ENCODE measurements at regions not wholly inside any gene's neighbourhood (a gene's known extent, or its start where the extent isn't known, plus 50 kb on each side); places are given as distances from the start of the nearest gene placed in this dataset.

DNA sequence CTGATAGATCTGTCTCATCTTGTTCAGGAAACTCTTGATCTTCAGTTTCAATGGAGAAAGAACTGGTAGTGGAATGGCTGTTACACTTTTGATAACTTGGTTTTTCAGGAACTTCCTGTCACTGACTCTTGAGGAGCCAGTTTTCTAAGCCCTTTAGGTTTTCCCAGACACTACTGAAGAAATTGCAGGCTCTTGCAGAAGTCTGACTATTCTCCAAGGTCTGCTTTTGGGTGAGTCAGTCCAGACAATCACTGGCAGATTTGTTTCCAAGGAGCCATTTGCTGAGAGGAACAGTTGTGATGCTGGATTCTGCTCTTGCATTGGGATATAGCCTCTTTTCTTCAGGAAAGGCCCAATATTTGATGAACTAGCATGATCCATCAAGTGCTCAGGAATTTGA is 468.0 kb downstream of the FUT8 start:
- Histone ChIP-seq H3K79me2 (ENCODE audit: insufficient read depth) (no peaks in the 10 kb centered on the region), H3K9me2 (no peaks in the 10 kb centered on the region), H3K4me2 (no peak overlapping the region), H2AFZ (ENCODE audit: low read depth) (no peak overlapping the region), H3K4me3 (ENCODE audit: low read depth in 2 of 2, low read length in 1 of 2) (no peak overlapping the region), H4K20me1 (ENCODE audit: insufficient read depth) (no peaks in the 10 kb centered on the region), H3K4me1 (ENCODE audit: control insufficient read depth in 1 of 2, insufficient read depth in 2 of 2, low read depth in 1 of 2, low read length in 1 of 2) (no peaks in the 10 kb centered on the region), H3K9ac (no peak overlapping the region), H3F3A (replicated peaks; ENCODE audit: insufficient read depth) (no peaks in the 10 kb centered on the region), H3K36me3 (replicated peaks in 1 of 2; ENCODE audit: control insufficient read depth in 1 of 2, insufficient read depth in 2 of 2, low read length in 1 of 2) (no peaks in the 10 kb centered on the region), H3K27me3 (ENCODE audit: insufficient read depth) (no peaks in the 10 kb centered on the region), H3K27ac (ENCODE audit: low read depth in 2 of 2, low read length in 1 of 2) (no peak overlapping the region), H3K9me3 (no peaks in the 10 kb centered on the region; the same call in 1 of the 2 replicates)
- CTCF ChIA-PET = no interaction called here
- TF ChIP-seq, protein P1, sequence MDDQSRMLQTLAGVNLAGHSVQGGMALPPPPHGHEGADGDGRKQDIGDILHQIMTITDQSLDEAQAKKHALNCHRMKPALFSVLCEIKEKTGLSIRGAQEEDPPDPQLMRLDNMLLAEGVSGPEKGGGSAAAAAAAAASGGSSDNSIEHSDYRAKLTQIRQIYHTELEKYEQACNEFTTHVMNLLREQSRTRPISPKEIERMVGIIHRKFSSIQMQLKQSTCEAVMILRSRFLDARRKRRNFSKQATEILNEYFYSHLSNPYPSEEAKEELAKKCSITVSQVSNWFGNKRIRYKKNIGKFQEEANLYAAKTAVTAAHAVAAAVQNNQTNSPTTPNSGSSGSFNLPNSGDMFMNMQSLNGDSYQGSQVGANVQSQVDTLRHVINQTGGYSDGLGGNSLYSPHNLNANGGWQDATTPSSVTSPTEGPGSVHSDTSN (IDR thresholded peaks at IDR 0.05) = no peak
- TF ChIP-seq GABPA (IDR thresholded peaks at IDR 0.05; ENCODE audit: low read depth) (no peak), RCOR1 (IDR thresholded peaks at IDR 0.05; ENCODE audit: low read length) (no peak), SIN3A (IDR thresholded peaks at IDR 0.05; ENCODE audit: borderline replicate concordance, low read depth, low read length) (no peak), GATA2 (CRISPR knock-in tag; IDR thresholded peaks at IDR 0.05) (no peak), FOXJ3 (CRISPR knock-in tag; IDR thresholded peaks at IDR 0.05) (no peak)
- TF ChIP-seq, protein P2, sequence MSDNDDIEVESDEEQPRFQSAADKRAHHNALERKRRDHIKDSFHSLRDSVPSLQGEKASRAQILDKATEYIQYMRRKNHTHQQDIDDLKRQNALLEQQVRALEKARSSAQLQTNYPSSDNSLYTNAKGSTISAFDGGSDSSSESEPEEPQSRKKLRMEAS (IDR thresholded peaks at IDR 0.05; ENCODE audit: low read depth) = no peak
- DNase-seq = no peak
- POLR2A ChIA-PET = no interaction called here

DNA sequence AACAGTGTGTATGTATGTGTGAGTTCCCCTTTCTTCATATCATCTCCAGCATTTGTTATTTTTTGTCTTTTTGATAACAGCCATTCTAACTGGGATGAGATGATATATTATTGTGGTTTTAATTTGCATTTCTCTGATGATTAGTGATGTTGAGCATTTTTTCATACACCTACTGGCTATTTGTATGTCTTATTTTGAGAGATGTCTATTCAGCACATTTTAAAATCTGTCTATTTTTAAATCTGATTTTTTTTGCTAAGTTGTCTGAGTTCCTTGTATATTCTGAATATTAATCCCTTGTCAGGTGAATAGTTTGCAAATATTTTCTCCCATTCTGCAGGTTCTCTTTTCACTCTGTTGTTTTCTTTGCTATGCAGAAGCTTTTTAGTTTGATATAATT is 469.1 kb downstream of the FUT8 start:
- CTCF ChIA-PET = no interaction called here

More for the DNA sequence above, 469.1 kb downstream of the FUT8 start:
- Histone ChIP-seq H3K27me3 (ENCODE audit: insufficient read depth) (no peaks in the 10 kb centered on the region), H2AFZ (ENCODE audit: low read depth) (no peak overlapping the region), H3K79me2 (ENCODE audit: insufficient read depth) (no peaks in the 10 kb centered on the region), H3K9me3 (no peaks in the 10 kb centered on the region; the same call in 1 of the 2 replicates), H3K36me3 (replicated peaks in 1 of 2; ENCODE audit: control insufficient read depth in 1 of 2, insufficient read depth in 2 of 2, low read length in 1 of 2) (no peaks in the 10 kb centered on the region), H3K9me2 (no peaks in the 10 kb centered on the region), H3K4me2 (no peak overlapping the region), H3K9ac (no peak overlapping the region), H3K27ac (ENCODE audit: low read depth in 2 of 2, low read length in 1 of 2) (no peak overlapping the region), H4K20me1 (ENCODE audit: insufficient read depth) (no peaks in the 10 kb centered on the region), H3K4me3 (ENCODE audit: low read depth in 2 of 2, low read length in 1 of 2) (no peak overlapping the region), H3F3A (replicated peaks; ENCODE audit: insufficient read depth) (no peaks in the 10 kb centered on the region), H3K4me1 (ENCODE audit: control insufficient read depth in 1 of 2, insufficient read depth in 2 of 2, low read depth in 1 of 2, low read length in 1 of 2) (no peaks in the 10 kb centered on the region)
- no peak for DNase-seq
- POLR2A ChIA-PET = no interaction called here
- TF ChIP-seq NFIC (IDR thresholded peaks at IDR 0.05; ENCODE audit: borderline replicate concordance) (no peak), ELF1 (IDR thresholded peaks at IDR 0.05) (no peak), SMC3 (IDR thresholded peaks at IDR 0.05; ENCODE audit: low read depth, low read length) (no peak), MEF2A (IDR thresholded peaks at IDR 0.05; ENCODE audit: borderline replicate concordance, low read depth) (no peak), SIN3A (IDR thresholded peaks at IDR 0.05; ENCODE audit: borderline replicate concordance, low read depth, low read length) (no peak), NRF1 (IDR thresholded peaks at IDR 0.05; ENCODE audit: low read depth, low read length) (no peak), FOXM1 (IDR thresholded peaks at IDR 0.05; ENCODE audit: low read depth) (no peak), RAD21 (IDR thresholded peaks at IDR 0.05; ENCODE audit: low read length) (no peak), TAF1 (IDR thresholded peaks at IDR 0.05; ENCODE audit: borderline replicate concordance, low read depth, low read length) (no peak), TEAD4 (IDR thresholded peaks at IDR 0.05; ENCODE audit: borderline replicate concordance, insufficient read depth) (no peak), EP300 (IDR thresholded peaks at IDR 0.05; ENCODE audit: borderline replicate concordance in 1 of 2, low read depth in 1 of 2, low read length in 1 of 2) (no peak), GATA2 (CRISPR knock-in tag; IDR thresholded peaks at IDR 0.05) (no peak)
- TF ChIP-seq, protein P3, sequence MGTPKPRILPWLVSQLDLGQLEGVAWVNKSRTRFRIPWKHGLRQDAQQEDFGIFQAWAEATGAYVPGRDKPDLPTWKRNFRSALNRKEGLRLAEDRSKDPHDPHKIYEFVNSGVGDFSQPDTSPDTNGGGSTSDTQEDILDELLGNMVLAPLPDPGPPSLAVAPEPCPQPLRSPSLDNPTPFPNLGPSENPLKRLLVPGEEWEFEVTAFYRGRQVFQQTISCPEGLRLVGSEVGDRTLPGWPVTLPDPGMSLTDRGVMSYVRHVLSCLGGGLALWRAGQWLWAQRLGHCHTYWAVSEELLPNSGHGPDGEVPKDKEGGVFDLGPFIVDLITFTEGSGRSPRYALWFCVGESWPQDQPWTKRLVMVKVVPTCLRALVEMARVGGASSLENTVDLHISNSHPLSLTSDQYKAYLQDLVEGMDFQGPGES (IDR thresholded peaks at IDR 0.05; ENCODE audit: low read depth, low read length) = no peak
- TF ChIP-seq, protein P4, sequence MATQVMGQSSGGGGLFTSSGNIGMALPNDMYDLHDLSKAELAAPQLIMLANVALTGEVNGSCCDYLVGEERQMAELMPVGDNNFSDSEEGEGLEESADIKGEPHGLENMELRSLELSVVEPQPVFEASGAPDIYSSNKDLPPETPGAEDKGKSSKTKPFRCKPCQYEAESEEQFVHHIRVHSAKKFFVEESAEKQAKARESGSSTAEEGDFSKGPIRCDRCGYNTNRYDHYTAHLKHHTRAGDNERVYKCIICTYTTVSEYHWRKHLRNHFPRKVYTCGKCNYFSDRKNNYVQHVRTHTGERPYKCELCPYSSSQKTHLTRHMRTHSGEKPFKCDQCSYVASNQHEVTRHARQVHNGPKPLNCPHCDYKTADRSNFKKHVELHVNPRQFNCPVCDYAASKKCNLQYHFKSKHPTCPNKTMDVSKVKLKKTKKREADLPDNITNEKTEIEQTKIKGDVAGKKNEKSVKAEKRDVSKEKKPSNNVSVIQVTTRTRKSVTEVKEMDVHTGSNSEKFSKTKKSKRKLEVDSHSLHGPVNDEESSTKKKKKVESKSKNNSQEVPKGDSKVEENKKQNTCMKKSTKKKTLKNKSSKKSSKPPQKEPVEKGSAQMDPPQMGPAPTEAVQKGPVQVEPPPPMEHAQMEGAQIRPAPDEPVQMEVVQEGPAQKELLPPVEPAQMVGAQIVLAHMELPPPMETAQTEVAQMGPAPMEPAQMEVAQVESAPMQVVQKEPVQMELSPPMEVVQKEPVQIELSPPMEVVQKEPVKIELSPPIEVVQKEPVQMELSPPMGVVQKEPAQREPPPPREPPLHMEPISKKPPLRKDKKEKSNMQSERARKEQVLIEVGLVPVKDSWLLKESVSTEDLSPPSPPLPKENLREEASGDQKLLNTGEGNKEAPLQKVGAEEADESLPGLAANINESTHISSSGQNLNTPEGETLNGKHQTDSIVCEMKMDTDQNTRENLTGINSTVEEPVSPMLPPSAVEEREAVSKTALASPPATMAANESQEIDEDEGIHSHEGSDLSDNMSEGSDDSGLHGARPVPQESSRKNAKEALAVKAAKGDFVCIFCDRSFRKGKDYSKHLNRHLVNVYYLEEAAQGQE (IDR thresholded peaks at IDR 0.05; ENCODE audit: low read depth, low read length) = no peak

All from SK-N-SH (cell line).